ENCODE measurements at regions not wholly inside any gene's neighbourhood (a gene's known extent, or its start where the extent isn't known, plus 50 kb on each side); places are given as distances from the start of the nearest gene placed in this dataset.

GRCh38 chr14:40796168-40796567, 810.5 kb upstream of the LRFN5 start:
- TF ChIP-seq CTCF (conservative IDR thresholded peaks at IDR 0.05) (no peak), ZFX (IDR thresholded peaks at IDR 0.05) (no peak)

All from C4-2B (cell line).